HG03378 (cell line): ENCODE measurements at regions not wholly inside any gene's neighbourhood (a gene's known extent, or its start where the extent isn't known, plus 50 kb on each side); places are given as distances from the start of the nearest gene placed in this dataset.

Experiments used
- ATAC-seq: cut with Tn5 transposase; IDR thresholded peaks from one replicate; pipeline ENCODE4 v1.9.1; 2021; ENCODE audit warnings: mild to moderate bottlenecking, moderate library complexity; ENCODE audit not compliant: unreplicated experiment

DNA sequence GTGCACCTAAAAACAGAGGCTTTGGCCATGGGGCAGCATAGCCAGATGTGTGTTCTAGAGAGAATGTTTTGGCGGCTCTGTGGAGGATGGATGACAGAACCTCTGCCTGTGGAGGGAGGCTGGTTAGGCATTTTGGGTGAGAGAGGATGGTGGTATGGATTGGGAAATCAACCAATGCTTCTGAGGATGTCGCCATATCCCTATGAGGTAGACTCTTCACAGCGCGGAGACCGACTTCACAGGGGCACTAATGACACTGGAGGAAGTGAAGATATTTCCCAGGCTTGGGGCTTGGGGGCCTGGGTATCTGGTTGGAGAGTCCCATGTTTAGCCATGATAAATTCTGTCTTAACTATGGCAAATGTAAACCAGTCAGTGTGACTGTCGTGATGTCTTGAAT, 140.6 kb upstream of the KLF4 start:
- ATAC-seq: no peak

DNA sequence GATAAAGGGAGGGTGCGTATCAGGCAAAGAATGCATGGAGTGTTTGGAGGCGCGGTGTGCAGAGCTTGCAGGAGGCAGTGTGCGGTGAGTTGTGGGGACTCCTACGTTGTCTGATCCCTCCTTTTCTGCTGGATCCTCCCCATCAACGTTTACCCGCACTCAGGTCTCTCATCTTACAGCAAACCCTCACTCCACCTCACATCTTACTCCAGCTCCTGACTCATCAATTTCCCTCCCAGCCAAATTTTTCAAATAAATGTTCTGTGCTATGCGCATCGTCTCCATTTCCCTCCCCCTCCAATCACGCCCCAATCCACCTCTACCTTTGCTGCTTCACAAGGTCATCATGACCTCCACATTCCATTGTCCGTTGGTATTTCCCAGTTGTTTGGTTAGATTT, 138.9 kb upstream of the KLF4 start:
- no peak for ATAC-seq

DNA sequence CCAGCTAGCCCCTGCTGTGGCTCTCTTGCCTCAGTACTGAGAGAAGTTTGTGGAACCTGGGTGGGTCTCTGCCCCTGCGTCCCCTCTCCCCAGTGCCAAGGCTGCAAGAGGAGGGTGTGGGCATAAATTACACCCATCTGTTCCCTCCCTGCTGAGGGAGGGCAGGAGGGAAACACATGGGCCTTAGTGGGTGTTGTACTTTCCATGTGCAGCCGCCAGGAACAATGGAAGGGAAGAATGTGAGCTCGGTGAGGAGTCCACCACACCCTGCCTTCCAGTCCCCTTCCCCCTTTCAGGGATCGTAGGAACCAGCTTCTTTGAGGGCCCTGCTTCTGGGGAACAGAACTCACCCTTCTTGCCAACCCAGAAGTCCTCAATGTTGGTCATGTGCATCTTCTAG, 138.2 kb upstream of the KLF4 start:
- ATAC-seq: no peak

DNA sequence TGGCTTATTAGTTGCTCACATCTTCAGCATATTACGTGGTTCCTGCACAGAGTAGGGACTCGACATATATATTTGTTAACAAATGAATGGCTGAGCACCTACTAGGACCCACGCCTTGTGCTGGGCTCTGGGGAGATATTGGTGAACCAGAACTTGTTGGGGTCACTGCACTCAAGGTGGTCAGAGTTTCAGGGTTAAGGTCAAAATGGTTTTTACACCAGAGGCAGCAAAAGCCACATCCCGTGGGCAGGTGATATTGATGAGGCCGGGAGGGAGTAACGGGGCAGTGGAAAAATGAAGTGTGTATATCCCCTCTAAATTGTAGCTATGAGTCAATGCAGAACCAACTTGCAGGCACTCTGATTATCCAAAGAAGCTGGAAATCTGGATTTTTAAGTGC, 136.5 kb upstream of the KLF4 start:
- no peak for ATAC-seq

DNA sequence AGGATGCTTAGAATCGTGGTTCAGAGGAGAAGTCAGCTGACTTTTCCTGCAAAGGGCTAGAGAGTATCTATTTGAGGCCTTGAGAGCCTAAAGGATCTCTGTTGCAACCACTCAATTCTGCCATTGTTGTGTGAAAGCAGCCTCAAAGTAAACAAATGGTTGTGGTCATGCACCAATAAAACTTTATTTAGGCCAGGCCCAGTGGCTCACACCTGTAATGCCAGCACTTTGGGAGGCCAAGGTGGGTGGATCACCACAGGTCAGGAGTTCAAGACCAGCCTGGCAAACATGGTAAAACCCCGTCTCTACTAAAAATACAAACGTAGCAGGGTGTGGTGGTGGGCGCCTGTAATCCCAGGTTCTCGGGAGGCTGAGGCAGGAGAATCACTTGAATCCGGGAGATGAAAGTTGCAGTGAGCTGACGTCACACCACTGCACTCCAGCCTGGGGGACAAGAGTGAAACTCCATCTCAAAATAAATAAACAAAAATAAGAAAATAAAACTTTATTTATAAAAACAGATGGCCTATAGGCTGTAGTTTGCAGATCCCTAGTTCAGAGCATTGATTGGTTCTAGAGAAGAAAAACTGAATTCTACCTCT, 135.9 kb upstream of the KLF4 start:
- ATAC-seq: no peak

DNA sequence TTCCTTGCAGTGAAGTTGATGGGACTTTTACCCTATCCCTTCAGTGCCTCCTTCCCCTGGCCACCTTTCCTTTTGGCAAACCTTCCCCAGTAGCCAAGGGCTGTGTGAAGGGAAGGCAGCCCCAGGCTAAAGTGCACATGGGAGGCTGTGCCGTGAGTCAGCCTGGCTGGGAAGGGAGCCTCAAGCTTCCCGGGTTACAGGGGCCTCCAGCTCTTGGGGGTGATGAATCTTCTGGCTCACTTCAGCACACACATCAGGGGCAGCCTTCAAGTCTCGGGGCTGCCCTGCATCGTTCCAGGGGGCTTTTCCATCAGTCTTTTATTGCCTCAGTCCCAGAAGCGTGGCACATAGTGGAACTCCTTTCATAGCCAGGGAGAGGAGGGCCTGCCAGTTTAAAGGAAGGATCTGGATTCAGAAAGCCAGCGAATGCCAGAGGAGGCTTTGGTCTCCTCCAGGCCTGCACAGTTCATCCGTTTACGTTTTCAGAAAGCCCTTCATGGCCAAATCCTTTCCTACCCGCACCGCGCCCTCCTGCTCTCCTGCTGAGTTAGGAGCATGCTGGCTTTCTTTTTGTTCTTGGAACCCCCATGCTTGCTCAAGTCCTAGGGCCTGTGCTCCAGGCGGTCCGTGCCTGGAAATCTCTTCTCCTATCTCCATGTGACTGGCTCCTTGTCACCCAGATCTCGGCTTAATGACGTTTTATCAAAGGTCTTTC, 134.8 kb upstream of the KLF4 start:
- no peak for ATAC-seq

DNA sequence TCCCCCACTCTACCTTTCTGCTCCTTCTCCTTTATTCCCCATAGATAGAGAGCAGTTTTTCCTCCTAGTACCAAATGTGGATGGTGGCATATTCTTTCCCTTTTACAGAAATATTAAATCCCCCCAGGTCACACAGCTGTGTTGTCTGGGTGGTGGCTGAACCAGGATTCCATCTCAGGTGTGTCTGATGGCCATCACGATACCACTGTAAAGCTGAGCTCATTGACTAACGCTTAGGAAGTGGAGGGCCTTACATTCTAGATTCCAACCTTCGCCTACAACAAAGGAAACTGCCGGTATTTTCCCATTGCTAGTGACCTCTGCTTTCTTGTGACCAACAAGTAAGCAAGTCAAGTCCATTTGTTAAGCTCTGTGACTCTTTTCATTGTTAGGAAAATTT, 131.9 kb upstream of the KLF4 start:
- no peak for ATAC-seq

DNA sequence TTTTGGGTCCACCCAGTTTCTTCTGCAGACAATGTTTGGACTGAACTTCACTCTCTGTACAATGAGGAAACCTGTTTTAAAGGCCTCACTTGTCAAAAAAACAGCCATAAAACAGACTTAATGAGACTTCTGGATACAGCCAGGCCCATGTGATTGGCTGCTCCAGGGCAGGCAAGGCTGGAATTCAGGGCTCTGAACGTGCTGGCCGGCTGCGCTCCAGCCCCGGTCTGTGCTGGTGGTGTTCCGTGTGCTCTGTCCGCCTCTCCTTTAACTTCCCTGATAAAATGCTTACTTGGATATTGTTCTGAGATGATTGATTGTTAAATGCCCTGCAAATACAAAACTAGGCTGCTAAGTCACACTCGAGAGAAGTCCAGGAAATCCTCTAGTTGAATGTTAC, 131.2 kb upstream of the KLF4 start:
- ATAC-seq: no peak

DNA sequence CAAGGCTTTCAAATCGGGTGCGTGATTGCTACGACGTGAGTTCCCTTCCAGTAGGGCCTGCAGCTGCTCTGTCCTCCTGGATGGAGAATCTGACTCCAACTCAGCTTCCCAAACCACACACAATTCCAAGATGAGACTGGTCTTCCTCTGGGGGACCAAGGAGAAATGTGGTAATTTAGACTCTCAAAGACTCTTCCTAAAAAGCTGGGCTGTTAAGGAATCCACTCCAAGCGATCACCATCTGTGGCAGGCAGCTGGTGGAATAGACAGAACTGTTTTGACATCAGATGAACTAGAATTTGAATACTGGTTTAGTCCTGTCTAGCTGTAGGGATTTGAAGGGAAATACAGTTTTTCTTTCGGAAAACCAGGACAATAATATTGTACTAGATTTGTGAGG, 130.7 kb upstream of the KLF4 start:
- ATAC-seq: no peak

DNA sequence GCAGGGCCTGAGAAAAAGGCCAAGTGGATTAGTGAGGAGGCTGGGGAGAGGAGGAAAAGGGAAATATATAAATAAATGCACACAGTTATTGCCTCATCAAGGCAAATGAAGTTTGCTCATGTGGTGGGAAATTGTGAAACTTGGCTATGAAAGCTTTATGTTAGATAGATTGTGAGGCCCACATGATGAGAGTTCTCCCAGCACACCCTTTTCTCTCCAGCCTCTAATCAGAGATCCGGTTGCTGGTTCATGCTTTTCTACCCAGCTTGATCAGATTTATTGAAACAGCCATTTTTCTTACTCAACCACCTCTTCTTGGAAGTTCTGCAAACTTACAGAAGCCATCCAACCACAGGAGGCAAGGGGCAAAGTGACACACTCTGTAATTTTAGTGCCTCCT, 125.8 kb upstream of the KLF4 start:
- ATAC-seq: no peak

DNA sequence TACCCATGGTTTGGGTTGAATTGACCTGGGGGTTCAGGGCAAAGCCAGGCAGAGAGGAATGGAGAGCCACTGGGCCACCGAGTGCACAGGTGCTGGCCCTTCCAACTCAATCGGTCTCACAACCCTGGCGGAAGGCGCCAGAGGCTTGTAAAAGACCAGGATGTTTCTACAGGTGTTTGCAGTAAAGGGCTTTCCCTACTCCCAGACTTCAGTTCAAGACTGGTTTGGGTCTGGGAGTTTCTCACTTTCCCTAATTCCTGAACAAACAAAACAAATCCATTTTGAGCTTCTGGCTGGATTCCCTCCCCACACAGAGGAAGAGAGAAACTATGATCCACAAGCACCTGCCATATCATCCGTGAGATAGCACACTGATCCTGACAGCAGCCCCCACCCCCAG, 125.2 kb upstream of the KLF4 start:
- no peak for ATAC-seq

DNA sequence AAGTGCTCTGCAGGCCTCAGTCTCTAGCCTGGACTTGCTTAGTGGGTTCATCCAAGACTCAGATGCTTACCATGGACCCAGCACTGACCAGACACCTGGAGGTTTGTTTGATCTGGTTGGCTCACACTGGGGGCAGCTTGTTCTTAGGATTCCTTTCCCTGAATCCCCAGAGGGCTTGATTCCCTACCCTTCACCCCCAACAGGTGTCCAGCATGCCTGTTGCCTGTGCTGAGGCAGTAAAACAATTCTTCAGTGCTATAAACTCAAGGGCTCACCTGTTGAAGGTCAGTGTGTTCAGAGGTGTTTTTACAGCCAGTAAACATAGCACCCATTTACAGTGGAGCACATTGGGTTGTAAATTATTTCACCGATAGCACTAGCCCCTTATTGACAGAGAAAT, 123.8 kb upstream of the KLF4 start:
- no peak for ATAC-seq

DNA sequence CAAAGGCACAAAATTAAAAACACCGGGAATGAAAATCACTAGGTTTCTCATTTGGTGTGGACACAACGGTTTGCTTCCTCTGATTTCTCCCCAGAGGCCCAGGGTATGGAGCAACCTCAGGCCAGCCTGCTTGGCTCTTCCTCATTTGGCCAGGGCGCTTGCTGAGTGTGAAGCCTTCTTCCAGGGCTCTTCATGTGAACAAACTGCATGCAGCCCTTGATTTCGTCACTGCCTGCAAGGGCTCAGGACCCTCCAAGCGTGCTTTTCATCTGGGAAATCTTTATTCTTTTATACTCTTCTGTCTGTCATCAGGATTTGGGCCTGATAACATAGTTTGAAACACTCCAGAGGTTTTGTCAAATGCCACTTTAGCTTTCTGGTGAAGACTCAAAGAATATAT, 122.6 kb upstream of the KLF4 start:
- ATAC-seq: no peak

DNA sequence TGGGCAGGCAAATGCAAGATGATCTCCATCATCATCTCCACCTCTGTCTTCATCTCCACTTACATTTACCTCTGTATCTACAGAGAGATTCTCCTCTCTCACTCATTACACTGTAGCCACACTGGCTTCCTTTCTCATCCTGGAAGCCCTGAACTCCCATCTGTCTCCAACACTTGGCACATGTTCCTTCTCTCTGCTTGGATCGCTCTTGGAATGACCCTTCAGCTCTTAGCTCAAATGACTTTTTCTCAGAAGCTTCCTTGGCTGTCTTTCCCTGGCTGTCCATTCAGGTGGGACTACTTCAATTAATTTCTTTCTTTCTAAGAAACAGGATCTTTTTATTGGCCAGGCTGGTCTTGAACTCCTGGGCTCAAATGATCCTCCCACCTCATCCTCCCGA, 120.0 kb upstream of the KLF4 start:
- no peak for ATAC-seq

DNA sequence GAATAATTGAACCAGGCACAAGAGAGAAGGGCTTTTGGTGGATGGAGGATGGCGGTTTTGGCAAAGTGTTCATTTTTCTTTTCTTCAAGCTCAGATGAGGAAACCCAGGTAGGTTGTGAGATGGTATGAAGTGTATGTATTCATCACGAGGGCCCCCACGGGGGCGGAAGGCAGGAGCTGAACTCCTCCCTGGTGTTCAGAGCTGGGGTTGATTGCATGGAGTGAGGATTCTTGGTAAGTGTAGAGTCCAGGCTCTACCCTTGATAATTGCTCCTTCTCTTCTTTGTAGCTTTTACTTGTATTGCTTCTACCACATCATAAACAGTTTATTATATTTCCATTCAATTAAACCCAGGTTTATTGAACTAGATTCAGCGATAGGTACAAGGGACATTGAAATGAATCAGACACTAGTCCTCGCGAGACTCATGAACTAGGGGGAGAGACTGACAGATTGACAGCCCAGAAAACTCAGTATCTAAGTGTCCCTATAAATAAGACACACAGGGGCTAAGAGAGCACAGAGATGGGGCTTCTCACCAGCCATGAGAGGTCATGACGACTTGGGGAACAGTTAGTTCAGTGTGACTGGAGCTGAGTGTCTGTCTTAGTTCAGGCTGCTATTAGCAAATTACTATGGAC, 116.7 kb upstream of the KLF4 start:
- ATAC-seq: no peak

DNA sequence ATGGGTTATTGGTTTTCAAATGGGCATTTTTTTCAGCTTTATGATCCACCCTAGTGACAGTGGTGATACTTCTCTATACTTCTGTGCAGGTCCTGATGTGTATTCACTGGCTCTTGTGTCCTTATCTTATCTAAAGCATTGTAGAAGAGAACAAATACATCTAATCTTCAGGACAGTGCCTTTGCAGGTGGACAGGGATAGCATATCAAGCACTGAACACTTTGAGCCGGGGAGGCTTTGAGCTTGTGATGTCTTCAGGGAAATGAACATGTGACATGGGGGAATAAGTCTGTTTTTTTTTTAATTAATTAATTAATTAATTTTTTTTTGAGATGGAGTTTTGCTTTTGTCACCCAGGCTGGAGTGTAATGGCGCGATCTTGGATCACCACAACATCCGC, 115.5 kb upstream of the KLF4 start:
- ATAC-seq: no peak

DNA sequence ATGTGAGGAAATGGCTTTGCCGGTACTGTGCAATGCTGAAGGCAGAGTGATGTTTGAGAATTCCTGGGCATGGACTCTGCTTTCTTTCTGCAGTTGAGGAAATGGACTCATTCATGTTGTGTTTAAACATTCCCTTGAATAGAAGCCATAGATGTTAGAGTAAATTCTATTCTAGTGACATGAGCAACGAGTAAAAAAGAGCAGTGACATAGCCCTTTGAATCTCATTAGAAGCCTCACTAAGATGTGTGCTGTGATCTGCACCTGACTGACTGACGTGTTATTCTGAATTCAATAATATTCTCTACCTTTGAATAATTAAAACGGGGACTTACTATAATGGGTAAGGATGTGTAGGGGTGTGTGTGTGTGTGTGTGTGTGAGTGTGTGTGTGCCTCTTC, 113.7 kb upstream of the KLF4 start:
- ATAC-seq: no peak

DNA sequence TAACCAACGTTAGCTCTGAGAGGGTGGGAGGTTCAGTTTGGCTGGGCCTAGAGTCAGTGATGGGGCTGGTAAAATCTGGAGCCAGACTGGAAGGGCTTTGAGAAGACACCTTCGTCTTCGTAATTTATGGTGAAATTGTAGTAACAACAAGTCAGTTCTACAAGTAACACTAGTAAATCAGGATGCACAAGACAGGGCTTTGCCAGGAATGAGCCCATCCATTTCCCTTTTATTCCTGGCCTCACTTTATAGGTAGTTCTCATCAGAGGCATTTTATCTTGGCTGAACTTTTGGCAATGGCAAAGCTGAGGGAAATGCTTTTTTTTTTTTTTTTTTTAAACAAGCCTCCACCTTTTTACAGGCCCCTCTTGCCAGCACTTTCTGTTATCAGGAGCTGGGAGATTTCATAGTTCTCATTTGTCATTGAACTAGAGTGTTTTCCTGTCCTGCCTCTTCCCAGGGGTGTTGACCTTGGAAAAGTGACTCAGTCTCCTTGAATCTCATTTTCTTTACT, 110.5 kb upstream of the KLF4 start:
- ATAC-seq: no peak

DNA sequence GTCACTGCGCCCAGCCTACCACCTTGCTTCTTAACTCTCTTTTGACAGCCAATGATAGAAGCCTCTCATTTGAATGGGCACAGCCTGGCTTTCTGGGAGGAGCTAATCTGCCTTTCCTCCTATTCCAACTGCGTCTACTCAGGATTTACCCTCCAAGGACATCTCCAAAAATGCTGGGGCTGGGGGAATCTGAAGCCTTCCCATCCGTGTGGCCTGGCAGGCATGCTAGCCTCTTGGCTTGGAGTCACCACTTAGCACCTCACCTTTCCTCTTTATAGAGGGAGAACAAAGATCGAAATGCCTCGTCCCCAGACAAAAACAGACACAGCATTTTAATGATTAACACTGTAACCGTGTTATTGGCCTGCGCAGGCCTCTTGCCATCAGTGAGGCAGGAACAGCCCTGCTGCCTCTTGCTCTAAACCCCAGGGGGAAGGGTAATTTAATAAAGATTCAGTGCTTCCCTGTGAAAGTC, 108.2 kb upstream of the KLF4 start:
- no peak for ATAC-seq

DNA sequence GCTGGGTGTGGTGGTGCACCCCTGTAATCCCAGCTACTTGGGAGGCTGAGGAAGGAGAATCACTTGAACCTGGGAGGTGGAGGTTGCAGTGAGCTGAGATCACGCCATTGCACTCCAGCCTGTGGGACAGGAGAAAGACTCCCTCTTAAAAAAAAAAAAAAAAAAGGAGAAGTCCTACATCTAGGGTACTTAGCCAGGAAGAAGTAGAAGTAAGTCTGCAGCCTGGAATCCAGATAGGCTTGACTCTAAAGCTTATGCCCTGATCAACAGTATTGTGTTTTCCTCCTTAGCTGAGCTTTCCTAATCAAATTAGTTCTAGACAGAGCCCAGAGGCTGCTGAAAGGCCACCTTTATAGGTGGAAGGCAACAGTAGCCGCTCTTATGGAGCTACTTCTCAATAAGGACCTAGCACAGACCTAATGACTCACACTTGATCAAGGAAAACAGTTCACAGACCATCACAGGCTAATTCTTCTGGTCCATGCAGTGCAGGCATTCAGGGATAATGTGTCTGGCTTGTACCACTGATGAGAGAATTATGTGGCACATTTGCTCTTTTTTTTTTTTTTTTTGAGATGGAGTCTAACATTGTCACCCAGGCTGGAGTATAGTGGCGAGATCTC, 105.5 kb upstream of the KLF4 start:
- no peak for ATAC-seq

DNA sequence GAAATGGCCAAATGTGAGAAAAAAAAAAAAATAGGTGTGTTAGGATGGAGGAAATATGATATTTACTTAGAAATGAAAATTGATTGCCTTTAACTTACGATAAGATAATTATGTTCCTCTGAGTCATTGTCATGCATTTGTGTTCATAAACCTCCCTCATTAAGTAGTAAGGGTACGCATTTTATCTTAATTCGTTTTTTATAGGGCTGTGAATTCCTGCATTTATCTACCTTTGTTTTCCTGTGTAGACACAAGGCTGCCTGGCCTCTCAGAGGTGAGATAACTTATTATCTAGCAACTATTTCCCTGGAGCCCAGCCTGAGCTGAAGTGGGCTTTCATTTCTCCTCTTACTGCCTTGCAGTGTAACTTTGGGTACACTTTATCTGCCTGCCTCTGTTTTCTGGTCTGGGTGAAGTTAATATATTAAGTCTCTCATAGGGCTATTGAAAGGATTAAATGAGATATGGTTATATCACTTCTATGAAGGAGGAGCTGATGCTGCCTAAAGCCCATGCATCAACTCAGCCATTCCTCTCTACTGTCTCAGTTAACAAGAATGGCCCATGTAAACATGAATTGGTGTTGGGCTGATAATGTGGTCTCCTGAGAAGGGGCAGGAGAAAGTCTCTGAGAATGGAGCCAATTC, 103.8 kb upstream of the KLF4 start:
- ATAC-seq: no peak
